RPMI8226 (cell line): ENCODE measurements at regions not wholly inside any gene's neighbourhood (a gene's known extent, or its start where the extent isn't known, plus 50 kb on each side); places are given as distances from the start of the nearest gene placed in this dataset.

Experiments
- DNase-seq: peaks from one replicate; pipeline ENCODE4 v3.0.0-alpha.2; 2015

GRCh38 chr9:27625751-27626150, 52.5 kb upstream of the C9orf72 start:
- DNase-seq: no peak

- DNase-seq: no peak
Observed at GRCh38 chr9:27626244-27627187, 53.2 kb upstream of the C9orf72 start.

- DNase-seq: no peak
Observed at GRCh38 chr9:27627188-27627564, 53.9 kb upstream of the C9orf72 start.

GRCh38 chr9:27628311-27628710, 55.0 kb upstream of the C9orf72 start:
- no peak for DNase-seq

- DNase-seq: no peak
Observed at GRCh38 chr9:27629425-27629824, 56.1 kb upstream of the C9orf72 start.

- DNase-seq: no peak
Observed at GRCh38 chr9:27632254-27632653, 59.0 kb upstream of the C9orf72 start.

- no peak for DNase-seq
Observed at GRCh38 chr9:27633764-27634163, 60.5 kb upstream of the C9orf72 start.

- DNase-seq: peak; percentile 30
Observed at GRCh38 chr9:27634879-27635278, 61.6 kb upstream of the C9orf72 start.

GRCh38 chr9:27638716-27639115, 65.4 kb upstream of the C9orf72 start:
- DNase-seq: no peak

GRCh38 chr9:27645161-27645840, 72.0 kb upstream of the C9orf72 start:
- peak; percentile 47 for DNase-seq

- DNase-seq: no peak
Observed at GRCh38 chr9:27653246-27653645, 80.0 kb upstream of the C9orf72 start.

GRCh38 chr9:27653957-27654356, 80.7 kb upstream of the C9orf72 start:
- DNase-seq: no peak

GRCh38 chr9:27654629-27655285, 81.5 kb upstream of the C9orf72 start:
- DNase-seq: peak; percentile 6

- no peak for DNase-seq
Observed at GRCh38 chr9:27655441-27655840, 82.2 kb upstream of the C9orf72 start.

- DNase-seq: no peak
Observed at GRCh38 chr9:27659001-27659400, 85.7 kb upstream of the C9orf72 start.

GRCh38 chr9:27659571-27659970, 86.3 kb upstream of the C9orf72 start:
- no peak for DNase-seq

- DNase-seq: no peak
Observed at GRCh38 chr9:27660148-27660547, 86.9 kb upstream of the C9orf72 start.

GRCh38 chr9:27663526-27663925, 90.2 kb upstream of the C9orf72 start:
- no peak for DNase-seq

GRCh38 chr9:27664121-27664779, 91.0 kb upstream of the C9orf72 start:
- no peak for DNase-seq

- DNase-seq: no peak
Observed at GRCh38 chr9:27665136-27665535, 91.9 kb upstream of the C9orf72 start.

GRCh38 chr9:27668280-27668679, 95.0 kb upstream of the C9orf72 start:
- no peak for DNase-seq

GRCh38 chr9:27671636-27672035, 98.4 kb upstream of the C9orf72 start:
- no peak for DNase-seq

GRCh38 chr9:27672718-27673117, 99.4 kb upstream of the C9orf72 start:
- no peak for DNase-seq
